ENCODE measurements at regions not wholly inside any gene's neighbourhood (a gene's known extent, or its start where the extent isn't known, plus 50 kb on each side); places are given as distances from the start of the nearest gene placed in this dataset.

DNA sequence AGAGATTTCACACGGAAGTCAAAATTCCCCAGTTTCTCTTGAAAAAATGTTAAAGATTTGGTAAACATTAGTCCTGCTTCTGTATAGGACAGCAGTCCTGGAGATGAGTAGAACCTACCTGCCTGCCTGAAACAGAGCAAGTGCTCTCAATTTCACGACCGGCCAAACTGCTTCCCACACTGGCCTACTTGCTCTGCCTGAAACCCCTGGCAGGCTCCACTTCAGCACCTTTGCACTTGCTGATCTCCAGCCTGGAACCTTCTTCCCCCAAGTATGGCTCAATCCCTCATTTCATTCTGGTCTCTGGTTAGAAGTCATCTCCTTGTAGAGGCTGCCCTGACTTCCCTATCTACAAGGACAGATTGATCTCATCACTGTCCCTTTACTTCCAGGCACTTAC, 271.4 kb downstream of the DLEU7 start:
- intact Hi-C loops (cut with micrococcal nuclease) = no loop called here
- Mint-ChIP-seq H3K27me3 (peaks cover 3% of the 10 kb centered on the region), H3K27ac (no peak overlapping the region), H3K36me3 (peaks cover 2% of the 10 kb centered on the region), H3K4me3 (no peak overlapping the region), H3K9me3 (peaks cover 1% of the 10 kb centered on the region), H3K4me1 (ENCODE audit: low read depth) (no peaks in the 10 kb centered on the region)
- DNase-seq = no peak
- POLR2A ChIA-PET = no interaction called here
- CTCF ChIA-PET = no interaction called here

DNA sequence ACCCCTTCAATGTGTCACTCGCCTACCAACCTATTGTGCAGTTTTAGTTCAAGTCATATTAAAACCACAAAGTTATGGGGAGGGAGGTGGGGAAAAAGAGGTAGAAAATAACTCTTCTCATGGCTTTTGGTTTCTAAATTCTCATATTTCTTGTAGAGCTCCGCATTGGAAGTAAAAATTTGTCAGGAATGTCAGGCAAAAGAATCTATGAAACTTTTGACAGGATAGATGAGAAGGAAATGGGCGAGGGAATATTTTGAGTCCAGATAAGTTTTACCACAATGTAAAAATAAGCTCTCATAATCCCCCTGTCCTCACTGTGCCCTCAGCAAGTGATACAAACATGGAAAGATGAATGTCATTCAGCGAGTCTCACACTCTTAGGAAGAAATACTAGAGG, 270.4 kb downstream of the DLEU7 start:
- no peak overlapping the region for H3K27ac Mint-ChIP-seq
- peaks cover 2% of the 10 kb centered on the region for H3K36me3 Mint-ChIP-seq
- ChIA-PET POLR2A (no interaction called here), CTCF (no interaction called here)
- H3K4me3 Mint-ChIP-seq = no peak overlapping the region
- no peaks in the 10 kb centered on the region for H3K4me1 Mint-ChIP-seq (ENCODE audit: low read depth)
- peaks cover 3% of the 10 kb centered on the region for H3K27me3 Mint-ChIP-seq
- no peaks in the 10 kb centered on the region for H3K9me3 Mint-ChIP-seq
- intact Hi-C loops (cut with micrococcal nuclease) = no loop called here
- DNase-seq = no peak

DNA sequence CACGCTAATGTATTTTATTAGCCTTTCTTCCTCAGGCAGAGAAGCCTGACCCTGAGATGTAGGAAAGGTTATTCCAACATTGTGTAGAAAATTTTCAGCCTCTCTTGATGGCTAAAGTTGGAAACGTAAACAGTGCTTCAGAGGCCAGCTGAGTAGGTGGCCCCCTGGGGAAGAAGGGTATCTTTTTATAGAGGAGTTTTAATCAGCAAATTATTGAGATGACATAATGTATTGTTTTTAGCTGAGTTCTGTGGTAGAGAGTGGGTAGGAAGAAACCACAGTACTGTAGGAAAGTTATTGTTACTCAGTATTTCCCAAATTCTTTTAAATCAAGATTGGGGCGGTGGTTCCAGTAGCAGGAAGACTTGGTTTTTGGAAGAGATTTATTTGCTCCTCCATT, 268.8 kb downstream of the DLEU7 start:
- H3K27ac Mint-ChIP-seq = no peak overlapping the region
- no peak for DNase-seq
- CTCF ChIA-PET = no interaction called here
- H3K4me3 Mint-ChIP-seq = no peak overlapping the region
- H3K27me3 Mint-ChIP-seq = peaks cover 3% of the 10 kb centered on the region
- no peaks in the 10 kb centered on the region for H3K9me3 Mint-ChIP-seq
- peaks cover 2% of the 10 kb centered on the region for H3K36me3 Mint-ChIP-seq
- POLR2A ChIA-PET = no interaction called here
- intact Hi-C loops (cut with micrococcal nuclease) = no loop called here
- H3K4me1 Mint-ChIP-seq (ENCODE audit: low read depth) = no peaks in the 10 kb centered on the region

DNA sequence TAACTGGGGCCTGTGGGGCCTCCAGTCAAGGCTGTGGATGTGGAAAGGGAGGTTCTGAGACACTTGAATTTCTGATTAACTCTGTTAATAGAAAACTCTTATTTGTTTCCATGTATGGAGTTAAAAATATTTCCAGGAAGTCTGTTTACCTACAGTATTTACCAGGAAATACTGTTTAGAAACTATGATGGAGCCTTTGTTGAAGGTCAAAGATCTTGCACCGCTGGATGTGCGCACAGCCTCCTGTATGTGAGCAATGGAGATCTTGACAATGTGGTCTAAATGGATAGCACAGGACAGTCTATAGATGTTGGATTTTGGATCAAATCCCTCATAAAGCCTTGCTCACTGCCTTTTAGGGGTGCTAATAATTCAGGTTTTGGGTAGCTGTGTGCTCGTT, 268.4 kb downstream of the DLEU7 start:
- H3K9me3 Mint-ChIP-seq = no peaks in the 10 kb centered on the region
- H3K27ac Mint-ChIP-seq = no peak overlapping the region
- ChIA-PET CTCF (no interaction called here), POLR2A (no interaction called here)
- no peaks in the 10 kb centered on the region for H3K4me1 Mint-ChIP-seq (ENCODE audit: low read depth)
- intact Hi-C loops (cut with micrococcal nuclease) = no loop called here
- no peak for DNase-seq
- peaks cover 2% of the 10 kb centered on the region for H3K36me3 Mint-ChIP-seq
- H3K27me3 Mint-ChIP-seq = peaks cover 3% of the 10 kb centered on the region
- no peak overlapping the region for H3K4me3 Mint-ChIP-seq

DNA sequence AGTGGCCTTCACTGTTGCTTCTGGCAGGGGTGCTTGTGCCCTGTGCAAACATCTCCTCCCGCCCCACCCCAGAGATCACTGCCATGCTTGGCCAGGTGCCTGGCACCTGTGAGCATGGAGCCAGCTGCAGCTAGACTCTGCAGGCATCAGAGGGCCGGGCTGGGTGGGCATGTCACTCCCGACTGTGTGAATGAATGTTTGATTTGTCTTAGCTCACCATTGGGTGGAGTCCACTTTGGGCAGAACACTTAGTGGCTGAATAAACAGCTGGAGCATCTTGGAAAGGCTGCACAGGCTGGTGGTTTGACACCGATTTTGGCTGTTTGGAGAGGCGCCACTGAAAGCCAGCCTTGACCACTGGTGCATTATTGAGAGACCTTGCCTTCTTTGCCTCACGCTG, 267.3 kb downstream of the DLEU7 start:
- POLR2A ChIA-PET = no interaction called here
- intact Hi-C loops (cut with micrococcal nuclease) = no loop called here
- CTCF ChIA-PET = interaction anchor here (0.5 kb wide), 1 partner anchor 635 kb away, joined by 3 read pairs; no protein-coding TSS in a partner anchor
- Mint-ChIP-seq H3K36me3 (no peaks in the 10 kb centered on the region), H3K27me3 (no peaks in the 10 kb centered on the region), H3K4me3 (no peak overlapping the region), H3K4me1 (ENCODE audit: low read depth) (no peaks in the 10 kb centered on the region), H3K9me3 (no peaks in the 10 kb centered on the region), H3K27ac (no peak overlapping the region)
- DNase-seq = no peak

DNA sequence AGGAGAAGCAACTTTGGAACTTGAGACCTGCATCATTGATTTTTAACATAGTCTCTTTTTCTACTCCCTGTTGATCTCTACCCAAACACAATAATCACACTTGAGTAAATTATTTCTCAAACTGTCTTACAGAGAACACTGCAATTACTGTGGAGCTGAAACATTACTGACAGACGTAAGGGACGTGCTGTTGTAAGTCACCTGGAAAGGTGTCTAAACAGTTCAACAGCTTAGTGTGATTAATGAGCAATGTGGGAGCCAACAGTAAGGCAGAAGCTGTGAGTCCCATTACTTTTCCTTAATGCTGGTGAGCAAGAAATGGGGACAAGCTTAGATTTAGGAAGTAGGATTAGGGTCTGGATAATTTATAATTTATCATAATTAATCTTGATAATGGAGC, 265.7 kb downstream of the DLEU7 start:
- Mint-ChIP-seq H3K36me3 (no peaks in the 10 kb centered on the region), H3K27ac (no peak overlapping the region), H3K27me3 (no peaks in the 10 kb centered on the region), H3K4me1 (ENCODE audit: low read depth) (no peaks in the 10 kb centered on the region), H3K9me3 (no peaks in the 10 kb centered on the region), H3K4me3 (no peak overlapping the region)
- no peak for DNase-seq
- ChIA-PET CTCF (no interaction called here), POLR2A (no interaction called here)
- intact Hi-C loops (cut with micrococcal nuclease) = no loop called here

DNA sequence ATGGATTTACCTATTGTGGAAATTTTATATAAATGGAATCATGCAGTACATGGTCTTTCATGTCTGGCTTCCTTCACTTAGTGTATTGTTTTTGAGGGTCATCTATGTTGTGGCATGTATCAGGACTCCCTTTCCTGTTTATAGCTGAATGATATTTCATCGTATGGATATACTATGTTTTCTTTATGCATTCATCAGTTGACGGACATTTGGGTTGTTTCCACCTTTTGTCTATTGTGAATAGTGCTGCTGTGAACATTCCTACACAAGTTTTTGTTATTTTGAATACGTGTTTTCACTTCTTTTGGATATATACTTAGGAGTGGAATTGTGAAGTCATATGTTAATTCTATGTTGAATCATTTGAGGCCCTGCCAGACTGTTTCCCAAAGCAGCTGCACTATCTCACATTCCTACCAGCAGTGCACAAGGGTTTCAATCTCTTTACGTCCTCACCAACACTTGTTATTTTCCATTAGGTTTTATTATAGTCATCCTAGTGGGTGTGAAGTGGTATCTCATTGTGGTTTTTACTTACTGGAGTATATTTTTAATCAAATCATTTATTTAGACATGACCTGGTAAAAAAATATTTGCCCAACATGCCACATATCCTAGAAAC, 262.7 kb downstream of the DLEU7 start:
- no peaks in the 10 kb centered on the region for H3K27me3 Mint-ChIP-seq
- H3K27ac Mint-ChIP-seq = no peak overlapping the region
- DNase-seq = no peak
- intact Hi-C loops (cut with micrococcal nuclease) = no loop called here
- H3K4me3 Mint-ChIP-seq = no peak overlapping the region
- H3K9me3 Mint-ChIP-seq = no peaks in the 10 kb centered on the region
- ChIA-PET CTCF (no interaction called here), POLR2A (no interaction called here)
- no peaks in the 10 kb centered on the region for H3K4me1 Mint-ChIP-seq (ENCODE audit: low read depth)
- H3K36me3 Mint-ChIP-seq = no peaks in the 10 kb centered on the region

DNA sequence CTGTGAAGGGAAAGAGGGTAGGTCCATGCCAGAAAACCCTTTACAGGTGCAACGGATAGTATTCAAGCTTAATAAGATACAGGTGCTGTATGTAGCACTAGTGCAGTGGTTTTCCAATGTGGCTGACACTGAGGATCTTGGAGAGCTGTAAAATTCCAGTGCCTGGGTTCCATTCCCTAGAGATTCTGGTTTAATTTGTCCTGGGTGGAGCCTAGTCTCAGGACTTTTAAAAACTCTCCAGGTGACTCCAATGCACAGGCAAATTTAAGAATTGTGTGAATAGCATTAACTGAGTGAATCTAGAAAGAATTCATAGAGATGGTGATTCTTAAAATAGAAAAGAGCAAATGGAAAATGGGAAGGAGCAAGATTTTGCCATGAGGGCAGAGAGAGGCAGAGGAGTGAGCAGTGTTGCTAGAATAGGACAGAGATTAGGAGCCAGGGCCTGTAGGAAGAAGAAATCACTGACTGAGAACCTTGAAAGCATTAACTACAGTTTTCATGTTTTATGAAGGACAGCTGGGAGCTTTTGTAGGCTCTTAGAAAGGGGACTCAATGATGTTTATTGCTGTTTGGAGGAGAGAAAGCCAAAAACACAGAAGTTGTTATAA, 261.8 kb downstream of the DLEU7 start:
- POLR2A ChIA-PET = no interaction called here
- DNase-seq = no peak
- intact Hi-C loops (cut with micrococcal nuclease) = no loop called here
- CTCF ChIA-PET = no interaction called here
- Mint-ChIP-seq H3K4me1 (ENCODE audit: low read depth) (no peaks in the 10 kb centered on the region), H3K36me3 (no peaks in the 10 kb centered on the region), H3K4me3 (no peak overlapping the region), H3K27me3 (no peaks in the 10 kb centered on the region), H3K9me3 (no peaks in the 10 kb centered on the region), H3K27ac (no peak overlapping the region)

DNA sequence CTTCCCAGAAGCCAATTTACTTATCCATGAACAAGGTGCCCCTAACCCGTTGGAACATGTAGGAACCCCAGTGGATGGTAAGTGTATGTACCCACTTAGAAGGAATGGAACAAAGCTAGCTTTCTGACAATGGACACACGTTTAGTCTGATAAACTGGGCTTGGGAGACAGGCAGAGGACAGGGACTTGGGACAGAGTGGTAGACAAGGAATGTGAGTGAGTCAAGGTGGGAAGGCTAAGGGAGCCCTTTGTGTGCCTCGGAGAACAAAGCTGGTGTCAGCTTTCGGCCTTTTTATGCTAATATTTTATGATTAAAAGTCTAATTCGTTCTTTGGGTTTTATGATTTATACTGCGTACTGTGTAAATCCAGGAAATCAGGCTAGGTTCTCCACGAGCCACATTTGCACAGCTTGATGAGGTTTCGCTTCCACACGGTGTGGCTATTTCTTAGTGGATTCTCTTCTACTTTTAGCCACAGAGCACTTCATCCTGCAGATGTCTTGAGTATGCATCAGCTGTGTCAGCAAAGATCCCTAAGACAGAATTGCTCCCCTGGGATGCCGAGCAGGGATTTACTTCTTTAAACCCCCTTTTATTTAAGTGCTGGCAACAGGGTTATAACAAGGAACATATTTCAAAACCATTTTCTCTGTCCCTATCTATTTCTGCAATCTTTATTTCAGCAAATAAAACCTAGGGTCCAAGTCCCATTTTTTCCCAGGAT, 258.5 kb downstream of the DLEU7 start:
- CTCF ChIA-PET = interaction anchor here (0.6 to 1.2 kb wide), 2 partner anchors 154 to 609 kb away, joined by 3 to 5 read pairs; no protein-coding TSS in a partner anchor
- Mint-ChIP-seq H3K27ac (no peak overlapping the region), H3K4me1 (ENCODE audit: low read depth) (peaks cover 4% of the 10 kb centered on the region), H3K27me3 (no peaks in the 10 kb centered on the region), H3K9me3 (no peaks in the 10 kb centered on the region), H3K4me3 (no peak overlapping the region), H3K36me3 (no peaks in the 10 kb centered on the region)
- intact Hi-C loops (cut with micrococcal nuclease) = no loop called here
- no peak for DNase-seq
- POLR2A ChIA-PET = no interaction called here

DNA sequence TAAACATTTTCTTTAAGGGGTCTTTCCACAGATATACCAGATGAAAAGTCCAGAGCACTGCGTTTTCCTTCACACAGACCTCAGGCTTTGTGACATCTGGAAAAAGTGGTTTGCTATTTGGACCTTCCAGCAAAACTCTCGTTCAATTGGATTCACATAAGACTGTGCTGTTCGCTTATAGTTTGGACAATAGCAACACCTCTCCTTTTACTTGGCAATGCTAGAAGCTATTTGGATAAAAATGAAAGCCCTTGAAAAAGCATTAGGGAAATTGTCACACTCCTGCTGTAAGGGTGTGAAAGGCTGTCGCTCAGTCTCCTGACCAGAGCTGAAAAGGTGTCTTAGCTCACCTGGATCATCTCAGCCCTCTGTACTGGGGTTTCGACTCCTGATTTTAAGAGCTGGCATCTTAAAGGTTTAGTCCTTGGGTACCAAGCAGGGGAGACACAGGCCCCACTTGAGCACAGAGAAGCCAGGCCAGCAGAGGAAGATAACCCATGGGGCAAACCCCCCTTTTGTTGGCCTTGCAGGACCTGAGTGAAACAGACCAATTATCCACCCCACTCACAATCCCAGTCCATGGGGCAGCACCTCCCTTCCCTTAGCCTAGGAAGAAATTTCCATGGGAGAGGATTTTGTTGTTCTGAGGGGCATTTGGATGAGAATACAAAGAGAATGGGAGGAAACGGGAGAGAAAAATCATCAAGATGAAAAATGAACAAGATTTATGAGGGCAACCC, 257.6 kb downstream of the DLEU7 start:
- no peak for DNase-seq
- intact Hi-C loops (cut with micrococcal nuclease) = no loop called here
- Mint-ChIP-seq H3K4me1 (ENCODE audit: low read depth) (peaks cover 4% of the 10 kb centered on the region), H3K27me3 (no peaks in the 10 kb centered on the region), H3K36me3 (no peaks in the 10 kb centered on the region), H3K4me3 (no peak overlapping the region), H3K27ac (no peak overlapping the region), H3K9me3 (no peaks in the 10 kb centered on the region)
- ChIA-PET CTCF (interaction anchor here (1.2 kb wide), 1 partner anchor 609 kb away, joined by 5 read pairs; no protein-coding TSS in a partner anchor), POLR2A (no interaction called here)

DNA sequence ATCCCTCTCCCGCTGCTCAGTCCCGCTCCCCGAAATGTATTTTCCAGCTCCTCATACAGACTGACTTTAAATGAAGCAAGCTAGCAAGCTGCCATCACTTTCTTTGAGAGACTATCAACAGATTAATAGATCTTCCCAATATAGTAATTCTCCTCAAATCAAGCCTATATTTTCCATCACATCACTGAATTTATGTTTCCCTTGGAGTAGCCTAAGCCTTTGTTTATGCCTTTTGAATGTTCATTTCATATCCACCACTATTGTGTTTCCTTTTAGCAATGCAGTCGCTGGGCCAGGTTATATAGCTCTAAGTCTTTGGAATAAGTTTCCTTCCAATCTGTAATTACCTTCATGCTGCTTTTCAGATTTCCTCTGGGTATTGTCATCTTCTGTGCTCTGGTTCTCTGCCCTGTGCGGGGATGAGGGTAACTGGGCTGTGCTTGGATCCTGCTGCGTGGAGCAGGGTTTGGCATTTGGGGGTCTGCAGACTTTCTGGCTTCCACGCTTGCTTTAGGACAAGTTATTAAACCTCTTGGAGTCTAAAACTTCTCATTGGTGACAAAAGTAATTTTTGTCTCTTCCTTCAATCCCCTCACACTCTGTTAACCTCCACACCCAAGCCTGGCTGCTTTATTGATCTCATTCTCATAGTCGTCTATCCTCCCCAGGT, 256.9 kb downstream of the DLEU7 start:
- H3K4me1 Mint-ChIP-seq (ENCODE audit: low read depth) = peaks cover 4% of the 10 kb centered on the region
- POLR2A ChIA-PET = no interaction called here
- CTCF ChIA-PET = no interaction called here

DNA sequence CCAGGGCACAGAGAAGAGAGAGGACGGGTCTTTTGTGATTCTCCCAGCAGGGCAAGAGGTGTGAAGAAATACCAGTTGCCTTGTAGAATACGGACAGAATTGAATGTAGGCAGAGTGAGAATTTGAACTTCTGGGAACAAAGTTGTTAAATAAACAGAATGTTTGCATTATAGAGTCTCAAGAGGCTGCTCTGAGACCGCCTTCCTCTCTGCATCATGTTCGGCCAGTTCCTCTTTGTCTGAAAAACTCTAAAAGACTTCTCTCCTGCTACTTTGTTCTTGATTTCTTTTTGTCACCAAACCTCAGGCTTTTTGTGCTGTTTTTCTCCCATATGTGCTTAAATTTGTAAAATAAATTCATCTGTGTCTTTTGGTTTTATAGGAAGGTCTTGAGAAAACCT, 256.4 kb downstream of the DLEU7 start:
- DNase-seq = no peak
- H3K9me3 Mint-ChIP-seq = no peaks in the 10 kb centered on the region
- no peak overlapping the region for H3K27ac Mint-ChIP-seq
- no peak overlapping the region for H3K4me3 Mint-ChIP-seq
- ChIA-PET POLR2A (no interaction called here), CTCF (no interaction called here)
- H3K36me3 Mint-ChIP-seq = no peaks in the 10 kb centered on the region
- no peaks in the 10 kb centered on the region for H3K27me3 Mint-ChIP-seq
- intact Hi-C loops (cut with micrococcal nuclease) = no loop called here
- H3K4me1 Mint-ChIP-seq (ENCODE audit: low read depth) = peaks cover 4% of the 10 kb centered on the region

More for the DNA sequence above, 256.9 kb downstream of the DLEU7 start:
- Mint-ChIP-seq H3K9me3 (no peaks in the 10 kb centered on the region), H3K36me3 (no peaks in the 10 kb centered on the region), H3K27me3 (no peaks in the 10 kb centered on the region), H3K27ac (no peak overlapping the region), H3K4me3 (no peak overlapping the region)
- no peak for DNase-seq
- intact Hi-C loops (cut with micrococcal nuclease) = no loop called here

All from activated CD4-positive, alpha-beta memory T cell treated with anti-CD3 and anti-CD28 coated beads for 36 hours (primary cell).